Right lobe of liver (tissue), 6 donors: ENCODE measurements at regions not wholly inside any gene's neighbourhood (a gene's known extent, or its start where the extent isn't known, plus 50 kb on each side); places are given as distances from the start of the nearest gene placed in this dataset.

ENCODE experiments used
- ATAC-seq, 4 donors: fragments of 200-7000 bp; cut with Tn5 transposase; one replicate each; pipeline ENCODE4 v1.9.1; 2020; ENCODE audit warnings: mild to moderate bottlenecking in 4 of 4, moderate library complexity in 4 of 4
- DNase-seq, 3 donors: peaks; one replicate each; pipeline ENCODE4 v3.0.0-alpha.2; 2020
- H3K27ac ChIP-seq, 3 donors: fragments of 200-600 bp; one replicate each; pipeline ENCODE4 v1.8.0; 2022
- H3K27me3 ChIP-seq, 2 donors: fragments of 200-600 bp; one replicate each; pipeline ENCODE4 v1.8.0; 2022
- H3K36me3 ChIP-seq, 4 donors: fragments of 200-600 bp; sonication (generic) in 1 of 4; one replicate each; pipeline versions ENCODE4 v1.5.1 to v1.8.0; 2017 to 2022; ENCODE audit warnings: control low read depth in 1 of 4
- H3K4me1 ChIP-seq, 4 donors: fragments of 200-600 bp; sonication (generic) in 1 of 4; one replicate each; pipeline versions ENCODE4 v1.5.1 to v1.8.0; 2017 to 2022; ENCODE audit warnings: control low read depth in 1 of 4
- H3K4me3 ChIP-seq, 3 donors: fragments of 200-600 bp; one replicate each; pipeline ENCODE4 v1.8.0; 2022
- H3K9me3 ChIP-seq, 4 donors: fragments of 200-600 bp; sonication (generic) in 1 of 4; one replicate each; pipeline versions ENCODE4 v1.5.1 to v1.8.0; 2017 to 2022; ENCODE audit warnings: control low read depth in 1 of 4
- CTCF ChIP-seq, 4 donors: fragments of 200-600 bp in 3 of 4; fragments of 450-650 bp in 1 of 4; IDR thresholded peaks; one replicate each; pipeline versions ENCODE4 v1.5.1 to v1.8.0; 2016 to 2022; ENCODE audit warnings: antibody characterized with exemption in 4 of 4, mild to moderate bottlenecking in 2 of 4
- POLR2A ChIP-seq: fragments of 450-650 bp; IDR thresholded peaks from one replicate; pipeline ENCODE4 v1.6.1; 2017; ENCODE audit warnings: antibody characterized with exemption, mild to moderate bottlenecking
- WGBS: methylation state at CpG from one replicate; pipeline ENCODE4 v1.1.6; 2018; ENCODE audit warnings: low coverage, low lambda C conversion rate; ENCODE audit not compliant: insufficient coverage; ENCODE audit errors: missing lambda C conversion rate; 5-methylcytosine and 5-hydroxymethylcytosine counted together
- intact Hi-C, 2 donors: fragments of 100-400 bp; cut with DNase I; formaldehyde crosslinking; loops; one replicate each; pipeline versions ENCODE4 v1.11.2 to v1.14.1; 2022
- donor health status: DM: no; HTN: yes; CAD: no.
- donor health status: DM: no; HTN: no; CAD: no.
- donor health status: DM: no; HTN: no; CAD: no.
- donor health status: DM: no; HTN: yes; CAD: no.
- donor health status: DM: no; HTN: yes; CAD: no.

- TF ChIP-seq POLR2A (no peak), CTCF (IDR thresholded peaks at IDR 0.05) (no peak)
- intact Hi-C loops = no loop called here
- ATAC-seq = no peak
- Histone ChIP-seq H3K27me3 (no peaks in the 10 kb centered on the region), H3K27ac (no peak overlapping the region), H3K4me3 (no peak overlapping the region), H3K4me1 (no peaks in the 10 kb centered on the region), H3K9me3 (no peaks in the 10 kb centered on the region), H3K36me3 (no peaks in the 10 kb centered on the region)
- no peak for DNase-seq
Observed at GRCh38 chr3:80079886-80080285, 312.1 kb upstream of the ROBO1 start.

- intact Hi-C loops = no loop called here
- no peak for ATAC-seq
Observed at GRCh38 chr3:80068459-80068858, 300.7 kb upstream of the ROBO1 start.

GRCh38 chr3:80063535-80063934, 295.7 kb upstream of the ROBO1 start:
- Histone ChIP-seq H3K36me3 (no peaks in the 10 kb centered on the region), H3K27ac (no peak overlapping the region), H3K9me3 (no peaks in the 10 kb centered on the region), H3K4me3 (no peak overlapping the region), H3K27me3 (no peaks in the 10 kb centered on the region), H3K4me1 (no peaks in the 10 kb centered on the region)
- ATAC-seq (no peak), DNase-seq (peak in 1 of 3 donors; percentile 46)
- WGBS = 0% methylated on average over 1 of the region's 8 CpGs
- TF ChIP-seq POLR2A = no peak
- TF ChIP-seq CTCF (IDR thresholded peaks at IDR 0.05) = no peak
- intact Hi-C loops = no loop called here

More at GRCh38 chr3:80068459-80068858, 300.7 kb upstream of the ROBO1 start:
- Histone ChIP-seq H3K36me3 (no peaks in the 10 kb centered on the region), H3K27ac (no peak overlapping the region), H3K27me3 (no peaks in the 10 kb centered on the region), H3K4me1 (no peaks in the 10 kb centered on the region), H3K9me3 (no peaks in the 10 kb centered on the region), H3K4me3 (no peak overlapping the region)
- WGBS = 30% methylated on average over 3 of the region's 3 CpGs
- no peak for DNase-seq
- no peak for TF ChIP-seq POLR2A
- TF ChIP-seq CTCF (IDR thresholded peaks at IDR 0.05) = no peak

GRCh38 chr3:80060664-80061063, 292.9 kb upstream of the ROBO1 start:
- WGBS = 50% methylated on average over 1 of the region's 1 CpG
- Histone ChIP-seq H3K4me3 (no peak overlapping the region), H3K9me3 (no peaks in the 10 kb centered on the region), H3K27ac (no peak overlapping the region), H3K36me3 (no peaks in the 10 kb centered on the region), H3K27me3 (no peaks in the 10 kb centered on the region), H3K4me1 (no peaks in the 10 kb centered on the region)
- ATAC-seq = no peak
- TF ChIP-seq CTCF (IDR thresholded peaks at IDR 0.05) = no peak
- TF ChIP-seq POLR2A = no peak
- intact Hi-C loops = no loop called here
- DNase-seq = no peak

- WGBS = 31% methylated on average over 4 of the region's 4 CpGs
- no peak for ATAC-seq
- intact Hi-C loops = no loop called here
- no peaks in the 10 kb centered on the region for H3K27me3 ChIP-seq
- TF ChIP-seq POLR2A (no peak), CTCF (IDR thresholded peaks at IDR 0.05) (no peak)
- DNase-seq = no peak
- no peaks in the 10 kb centered on the region for H3K9me3 ChIP-seq
- H3K4me3 ChIP-seq = no peak overlapping the region
- H3K4me1 ChIP-seq = no peaks in the 10 kb centered on the region
- H3K27ac ChIP-seq = no peak overlapping the region
- H3K36me3 ChIP-seq = no peaks in the 10 kb centered on the region
Observed at GRCh38 chr3:80055306-80055705, 287.5 kb upstream of the ROBO1 start.
